ENCODE measurements at regions not wholly inside any gene's neighbourhood (a gene's known extent, or its start where the extent isn't known, plus 50 kb on each side); places are given as distances from the start of the nearest gene placed in this dataset.

DNA sequence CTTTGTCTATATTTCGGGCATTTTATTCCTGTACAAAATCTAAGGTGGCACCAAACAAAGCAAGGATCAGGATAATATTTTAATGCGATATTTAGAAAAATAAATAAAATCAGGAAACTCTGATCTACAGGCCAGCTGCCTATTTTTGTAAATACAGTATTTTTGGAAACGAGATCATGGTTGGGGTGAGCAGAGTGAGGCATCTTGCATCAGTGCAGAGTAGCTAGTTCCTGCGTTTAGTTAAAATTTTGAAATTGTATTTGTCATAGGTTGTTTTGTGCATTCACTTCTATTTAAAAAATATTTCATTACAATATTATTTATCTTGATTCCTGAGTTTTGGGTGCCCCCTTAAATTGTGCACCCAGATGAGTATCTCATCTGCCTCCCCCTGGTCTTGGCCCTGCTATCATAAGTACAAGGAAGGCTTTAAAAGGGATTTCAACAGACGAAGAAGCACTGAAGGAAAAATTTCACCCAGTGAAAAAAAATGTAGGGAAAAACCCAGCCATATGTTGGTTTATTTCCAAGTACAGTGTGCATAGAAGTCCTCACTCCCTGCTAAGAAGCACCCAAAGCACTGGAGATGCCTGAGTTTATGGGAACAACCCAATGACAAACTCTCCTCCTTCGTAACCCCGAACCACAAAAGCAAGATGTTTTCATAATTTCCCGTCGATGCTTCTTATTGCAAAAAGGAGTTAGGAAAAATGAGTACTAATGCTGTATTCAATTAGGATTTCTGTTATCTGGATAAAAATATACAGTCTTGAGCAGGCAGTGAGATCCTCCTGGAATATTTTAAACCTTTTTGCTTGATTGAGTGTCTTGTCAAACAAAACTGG lies 304.7 kb upstream of the CLINT1 start:
- no peak for TF ChIP-seq CHD2 (IDR thresholded peaks at IDR 0.05; ENCODE audit: borderline replicate concordance, low read depth, low read length)
- no peak for TF ChIP-seq ASH2L (IDR thresholded peaks at IDR 0.05; ENCODE audit: borderline replicate concordance, low read depth)
- no peak for TF ChIP-seq POLR2AphosphoS5 (IDR thresholded peaks at IDR 0.05; ENCODE audit: low read length)
- TF ChIP-seq JUNB (IDR thresholded peaks at IDR 0.05): no peak
- TF ChIP-seq IKZF1 (conservative IDR thresholded peaks at IDR 0.05): no peak
- no peak for TF ChIP-seq NR2C1 (IDR thresholded peaks at IDR 0.05)
- TF ChIP-seq SPI1 (IDR thresholded peaks at IDR 0.05; ENCODE audit: borderline replicate concordance, insufficient read depth, low read depth, low read length): no peak
- TF ChIP-seq, protein P1, sequence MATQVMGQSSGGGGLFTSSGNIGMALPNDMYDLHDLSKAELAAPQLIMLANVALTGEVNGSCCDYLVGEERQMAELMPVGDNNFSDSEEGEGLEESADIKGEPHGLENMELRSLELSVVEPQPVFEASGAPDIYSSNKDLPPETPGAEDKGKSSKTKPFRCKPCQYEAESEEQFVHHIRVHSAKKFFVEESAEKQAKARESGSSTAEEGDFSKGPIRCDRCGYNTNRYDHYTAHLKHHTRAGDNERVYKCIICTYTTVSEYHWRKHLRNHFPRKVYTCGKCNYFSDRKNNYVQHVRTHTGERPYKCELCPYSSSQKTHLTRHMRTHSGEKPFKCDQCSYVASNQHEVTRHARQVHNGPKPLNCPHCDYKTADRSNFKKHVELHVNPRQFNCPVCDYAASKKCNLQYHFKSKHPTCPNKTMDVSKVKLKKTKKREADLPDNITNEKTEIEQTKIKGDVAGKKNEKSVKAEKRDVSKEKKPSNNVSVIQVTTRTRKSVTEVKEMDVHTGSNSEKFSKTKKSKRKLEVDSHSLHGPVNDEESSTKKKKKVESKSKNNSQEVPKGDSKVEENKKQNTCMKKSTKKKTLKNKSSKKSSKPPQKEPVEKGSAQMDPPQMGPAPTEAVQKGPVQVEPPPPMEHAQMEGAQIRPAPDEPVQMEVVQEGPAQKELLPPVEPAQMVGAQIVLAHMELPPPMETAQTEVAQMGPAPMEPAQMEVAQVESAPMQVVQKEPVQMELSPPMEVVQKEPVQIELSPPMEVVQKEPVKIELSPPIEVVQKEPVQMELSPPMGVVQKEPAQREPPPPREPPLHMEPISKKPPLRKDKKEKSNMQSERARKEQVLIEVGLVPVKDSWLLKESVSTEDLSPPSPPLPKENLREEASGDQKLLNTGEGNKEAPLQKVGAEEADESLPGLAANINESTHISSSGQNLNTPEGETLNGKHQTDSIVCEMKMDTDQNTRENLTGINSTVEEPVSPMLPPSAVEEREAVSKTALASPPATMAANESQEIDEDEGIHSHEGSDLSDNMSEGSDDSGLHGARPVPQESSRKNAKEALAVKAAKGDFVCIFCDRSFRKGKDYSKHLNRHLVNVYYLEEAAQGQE (IDR thresholded peaks at IDR 0.05; ENCODE audit: low read depth, low read length): no peak
- TF ChIP-seq STAT1 (conservative IDR thresholded peaks at IDR 0.05): no peak
- TF ChIP-seq, protein P2, sequence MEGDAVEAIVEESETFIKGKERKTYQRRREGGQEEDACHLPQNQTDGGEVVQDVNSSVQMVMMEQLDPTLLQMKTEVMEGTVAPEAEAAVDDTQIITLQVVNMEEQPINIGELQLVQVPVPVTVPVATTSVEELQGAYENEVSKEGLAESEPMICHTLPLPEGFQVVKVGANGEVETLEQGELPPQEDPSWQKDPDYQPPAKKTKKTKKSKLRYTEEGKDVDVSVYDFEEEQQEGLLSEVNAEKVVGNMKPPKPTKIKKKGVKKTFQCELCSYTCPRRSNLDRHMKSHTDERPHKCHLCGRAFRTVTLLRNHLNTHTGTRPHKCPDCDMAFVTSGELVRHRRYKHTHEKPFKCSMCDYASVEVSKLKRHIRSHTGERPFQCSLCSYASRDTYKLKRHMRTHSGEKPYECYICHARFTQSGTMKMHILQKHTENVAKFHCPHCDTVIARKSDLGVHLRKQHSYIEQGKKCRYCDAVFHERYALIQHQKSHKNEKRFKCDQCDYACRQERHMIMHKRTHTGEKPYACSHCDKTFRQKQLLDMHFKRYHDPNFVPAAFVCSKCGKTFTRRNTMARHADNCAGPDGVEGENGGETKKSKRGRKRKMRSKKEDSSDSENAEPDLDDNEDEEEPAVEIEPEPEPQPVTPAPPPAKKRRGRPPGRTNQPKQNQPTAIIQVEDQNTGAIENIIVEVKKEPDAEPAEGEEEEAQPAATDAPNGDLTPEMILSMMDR (IDR thresholded peaks at IDR 0.05 in 2 of 3, conservative IDR thresholded peaks at IDR 0.05 in 1 of 3; ENCODE audit: control insufficient read depth in 2 of 3, extremely low read depth in 1 of 3, insufficient read depth in 1 of 3, low read depth in 3 of 3, low read length in 3 of 3): no peak
